HG02970 (cell line): ENCODE measurements at regions not wholly inside any gene's neighbourhood (a gene's known extent, or its start where the extent isn't known, plus 50 kb on each side); places are given as distances from the start of the nearest gene placed in this dataset.
"Not testable (repeated sequence)": the region's sequence is repeated elsewhere in the genome, so short reads cannot be mapped to it uniquely, and the experiment has no call there.

Experiments used
- ATAC-seq: cut with Tn5 transposase; IDR thresholded peaks from one replicate; pipeline ENCODE4 v1.9.1; 2021; ENCODE audit warnings: mild to moderate bottlenecking, moderate library complexity, moderate number of reproducible peaks; ENCODE audit not compliant: unreplicated experiment, low FRiP score

DNA sequence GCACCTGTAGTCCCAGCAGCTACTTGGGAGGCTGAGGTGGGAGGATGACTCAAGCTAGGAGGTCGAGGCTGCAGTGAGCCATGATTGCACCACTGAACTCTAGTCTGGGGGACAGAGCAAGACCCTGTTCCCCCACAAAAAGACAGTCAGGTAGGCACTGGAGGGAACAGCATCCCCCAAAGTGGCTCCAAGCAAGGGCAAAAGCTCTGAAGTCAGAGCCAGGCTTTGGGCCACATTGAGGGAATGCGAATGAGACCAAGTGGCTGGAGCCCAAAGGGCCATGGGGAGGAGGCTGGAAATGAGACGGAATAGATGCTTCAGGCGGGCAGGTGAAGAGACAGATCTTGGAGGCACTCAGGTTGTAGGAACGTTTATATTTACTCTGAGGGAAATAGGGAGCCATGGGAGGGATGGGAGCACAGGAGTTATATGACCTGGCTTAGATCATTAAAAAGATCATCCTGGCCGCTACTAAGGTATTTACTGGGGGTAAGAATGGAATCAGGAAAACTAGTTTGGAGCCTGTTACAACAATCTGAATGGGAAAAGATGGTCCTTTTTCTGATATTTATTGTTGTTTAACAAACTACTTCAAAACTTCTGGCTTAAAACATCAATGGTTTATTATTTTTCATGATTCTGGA is 229.6 kb upstream of the ZNF217 start:
- ATAC-seq, result no peak

DNA sequence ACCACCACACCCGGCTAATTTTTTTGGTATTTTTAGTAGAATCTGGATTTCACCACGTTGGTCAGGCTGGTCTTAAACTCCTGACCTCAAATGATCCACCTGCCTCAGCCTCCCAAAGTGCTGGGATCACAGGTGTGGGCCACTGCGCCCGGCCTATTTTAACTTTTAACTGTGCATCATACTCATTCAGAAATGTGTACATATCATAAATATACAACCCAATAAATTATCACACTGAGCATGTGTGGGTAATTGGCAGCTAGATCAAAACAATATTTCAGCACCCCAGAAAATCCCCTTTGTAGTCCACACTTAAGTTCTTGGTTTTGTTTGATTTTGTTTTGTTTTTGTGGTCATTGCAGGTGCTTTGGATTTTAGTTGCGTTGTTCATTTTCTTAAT is 228.9 kb upstream of the ZNF217 start:
- ATAC-seq, result no peak

DNA sequence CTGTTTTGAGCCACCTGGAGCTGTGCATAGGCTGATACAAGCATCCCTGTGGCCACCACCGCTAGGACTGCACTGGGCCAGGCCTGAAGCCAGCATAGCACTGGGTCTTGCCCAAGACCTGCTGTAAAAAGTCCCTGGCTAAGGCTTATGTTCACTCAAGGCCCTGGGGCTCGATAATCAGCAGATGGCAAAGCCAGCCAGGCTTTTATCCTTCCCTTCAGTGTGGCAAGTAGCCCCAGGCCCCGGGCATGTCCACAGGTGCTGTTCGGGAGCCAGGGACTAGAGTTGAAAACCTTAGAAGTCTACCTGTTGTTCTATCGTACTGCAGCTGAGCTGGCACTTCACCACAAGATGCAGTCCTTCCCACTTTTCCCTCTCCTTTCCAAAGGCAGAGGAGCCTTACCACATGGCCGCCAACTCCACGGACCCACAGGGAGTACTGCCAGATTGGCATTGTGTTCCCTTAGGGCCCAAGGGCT is 226.4 kb upstream of the ZNF217 start:
- no peak for ATAC-seq

DNA sequence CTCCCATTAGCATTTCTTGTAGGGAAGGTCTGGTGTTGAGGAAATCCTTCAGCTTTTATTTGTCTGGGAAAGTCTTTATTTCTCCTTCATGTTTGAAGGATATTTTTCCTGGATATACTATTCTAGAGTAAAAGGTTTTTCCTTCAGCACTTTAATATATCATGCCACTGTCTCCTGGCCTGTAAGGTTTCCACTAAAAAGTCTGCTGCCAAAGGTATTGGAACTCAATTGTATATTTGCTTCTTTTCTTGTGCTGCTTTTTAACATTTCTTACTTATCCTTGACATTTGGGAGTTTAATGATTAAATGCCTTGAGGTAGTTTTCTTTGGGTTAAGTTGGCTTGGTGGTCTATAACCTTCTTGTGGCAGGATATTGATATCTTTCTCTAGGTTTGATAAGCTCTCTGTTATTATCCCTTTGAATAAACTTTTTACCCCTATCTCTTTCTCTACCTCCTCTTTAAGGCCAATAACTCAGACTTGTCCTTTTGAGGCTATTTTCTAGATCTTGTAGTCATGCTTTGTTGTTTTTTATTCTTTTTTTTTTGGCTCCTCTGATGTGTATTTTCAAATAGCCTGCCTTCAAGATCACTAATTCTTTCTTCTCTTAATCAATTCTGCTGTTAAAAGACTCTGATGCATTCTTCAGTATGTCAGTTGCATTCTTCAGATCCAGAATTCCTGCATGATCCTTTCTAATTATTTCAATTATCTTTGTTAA is 225.0 kb upstream of the ZNF217 start:
- no peak for ATAC-seq

DNA sequence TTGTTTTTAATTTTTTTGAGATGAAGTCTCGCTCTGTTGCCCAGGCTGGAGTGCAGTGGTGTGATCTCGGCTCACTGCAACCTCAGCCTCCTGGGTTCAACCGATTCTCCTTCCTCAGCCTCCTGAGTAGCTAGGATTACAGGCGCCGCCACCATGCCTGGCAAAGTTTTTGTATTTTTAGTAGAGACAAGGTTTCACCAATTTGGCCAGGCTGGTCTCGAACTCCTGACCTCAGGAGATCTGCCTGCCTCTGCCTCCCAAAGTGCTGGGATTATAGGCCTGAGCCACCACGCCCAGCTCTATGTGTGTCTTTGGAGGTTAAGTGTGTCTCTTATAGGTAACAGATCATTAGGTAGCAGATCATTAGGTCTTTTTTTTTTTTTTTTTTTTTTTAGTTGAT is 223.9 kb upstream of the ZNF217 start:
- not testable (repeated sequence) for ATAC-seq

DNA sequence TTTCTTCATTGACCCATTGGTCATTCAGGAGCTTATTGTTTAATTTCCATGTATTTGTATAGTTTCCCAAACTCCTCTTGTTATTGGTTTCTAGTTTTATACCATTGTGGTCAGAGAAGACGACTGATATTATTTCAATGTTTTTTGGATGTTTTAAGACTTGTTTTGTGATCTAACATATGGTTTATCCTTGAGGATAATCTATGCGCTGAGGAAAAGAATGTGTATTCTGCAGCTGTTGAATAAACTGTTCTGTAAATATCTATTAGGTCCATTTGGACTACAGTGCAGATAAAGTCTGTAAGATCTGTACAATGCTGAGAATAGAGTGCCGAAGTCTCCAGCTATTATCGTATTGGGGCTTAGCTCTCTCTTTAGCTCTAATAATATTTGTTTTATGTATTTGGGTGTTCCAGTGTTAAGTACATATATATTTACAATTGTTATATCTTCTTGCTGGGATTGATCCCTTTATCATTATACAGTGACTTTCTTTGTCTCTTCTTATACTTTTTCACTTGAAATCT is 223.3 kb upstream of the ZNF217 start:
- no peak for ATAC-seq

DNA sequence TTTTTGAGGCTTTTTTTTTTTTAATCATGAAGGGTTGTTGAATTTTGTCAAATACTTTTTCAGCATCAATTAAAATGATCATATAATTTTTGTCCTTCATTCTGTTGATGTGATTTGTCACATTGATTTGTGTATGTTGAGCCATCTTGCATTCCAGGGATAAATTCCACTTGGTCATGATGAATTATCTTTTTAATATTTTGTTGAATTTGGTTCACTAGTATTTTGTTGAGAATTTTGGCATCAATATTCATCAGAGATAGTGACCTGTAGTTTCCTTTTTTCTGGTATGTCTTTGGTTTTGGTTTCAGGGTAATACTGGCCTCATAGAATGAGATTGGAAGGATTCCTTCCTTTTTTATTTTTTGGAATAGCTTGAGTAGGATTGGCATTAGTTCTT is 221.9 kb upstream of the ZNF217 start:
- no peak for ATAC-seq

DNA sequence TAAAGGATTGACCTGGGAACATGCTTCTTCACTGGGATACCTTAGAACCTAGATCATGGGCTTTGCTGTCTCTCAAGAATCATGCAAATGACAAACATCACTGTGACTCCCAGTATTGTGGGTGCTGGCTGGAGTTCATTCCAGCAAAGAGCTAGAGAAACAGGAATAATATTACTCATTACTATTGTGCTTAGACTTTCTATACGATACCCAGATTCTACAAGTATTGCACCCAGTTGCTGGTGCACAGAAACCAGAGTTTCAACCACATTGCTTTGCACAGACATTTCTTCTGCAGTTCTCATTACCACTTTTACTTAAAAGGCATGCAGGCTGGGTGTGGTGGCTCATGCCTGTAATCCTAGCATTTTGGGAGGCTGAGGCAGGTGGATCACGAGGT is 220.4 kb upstream of the ZNF217 start:
- ATAC-seq, result no peak

DNA sequence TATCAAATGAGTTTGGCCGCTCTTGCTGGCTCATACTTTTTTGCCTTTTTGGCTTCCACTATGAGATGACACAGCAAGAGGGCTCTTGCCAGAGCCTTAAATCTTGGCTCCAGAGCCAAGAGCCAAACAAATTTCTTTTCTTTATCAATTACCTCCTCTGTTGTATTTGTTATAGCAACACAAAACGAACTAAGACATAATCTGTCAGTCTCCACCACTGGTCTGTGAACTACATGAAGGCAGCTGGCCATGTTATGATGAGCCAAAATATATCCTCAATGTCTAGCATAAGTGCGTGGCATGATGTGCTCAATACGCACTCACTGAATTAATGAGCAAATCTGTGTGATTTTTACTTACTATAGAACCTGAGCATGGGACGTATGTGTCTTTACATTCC is 220.0 kb upstream of the ZNF217 start:
- ATAC-seq, result no peak

DNA sequence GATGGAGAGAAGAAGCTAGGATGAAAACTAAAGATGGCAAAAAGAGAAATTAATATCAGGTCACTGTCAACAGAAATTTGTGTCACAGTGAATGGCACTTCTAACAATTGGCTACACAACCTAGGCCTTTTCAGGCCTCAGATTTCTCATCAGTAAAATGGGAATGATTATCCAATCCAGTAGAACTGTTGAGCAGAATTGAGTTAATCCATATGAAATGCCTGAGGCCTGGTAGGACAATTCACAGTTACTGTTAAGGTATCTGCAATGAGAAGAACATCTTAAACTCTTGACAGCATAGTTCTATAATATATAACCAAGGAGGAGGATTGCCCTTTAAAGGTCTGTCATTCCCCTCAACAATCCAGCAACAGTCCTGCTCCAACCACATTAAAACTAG is 217.9 kb upstream of the ZNF217 start:
- ATAC-seq, result no peak

DNA sequence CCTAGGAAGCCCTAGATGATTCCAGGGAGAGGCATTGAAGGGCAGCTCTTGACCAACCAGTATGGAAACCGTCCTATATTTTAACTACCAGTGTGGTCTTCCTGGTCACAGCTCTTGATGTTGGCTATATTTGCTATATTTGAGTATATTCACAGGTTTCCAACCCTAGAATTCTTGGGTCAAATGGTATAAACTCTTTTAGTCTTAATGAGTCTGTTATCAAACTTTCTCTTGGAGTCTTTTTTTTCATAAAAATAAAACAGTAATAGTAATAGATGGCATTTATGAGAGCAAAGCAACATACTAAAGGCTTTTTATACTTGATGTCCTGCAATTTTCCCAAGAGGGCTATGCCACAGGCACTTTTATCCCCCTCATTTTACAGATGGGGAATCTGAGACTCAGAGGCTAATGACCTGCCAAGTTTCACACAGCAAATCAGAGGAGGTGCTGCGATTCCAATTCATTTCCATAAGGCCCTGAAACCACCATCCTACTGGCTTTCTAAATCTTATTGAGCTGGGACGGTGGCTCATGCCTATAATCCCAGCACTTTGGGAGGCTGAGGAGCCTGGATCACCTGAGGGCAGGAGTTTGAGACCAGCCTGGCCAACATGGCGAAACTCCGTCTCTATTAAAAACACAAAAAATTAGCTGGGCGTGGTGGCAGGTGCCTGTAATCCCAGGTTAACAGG is 217.2 kb upstream of the ZNF217 start:
- ATAC-seq, result no peak

DNA sequence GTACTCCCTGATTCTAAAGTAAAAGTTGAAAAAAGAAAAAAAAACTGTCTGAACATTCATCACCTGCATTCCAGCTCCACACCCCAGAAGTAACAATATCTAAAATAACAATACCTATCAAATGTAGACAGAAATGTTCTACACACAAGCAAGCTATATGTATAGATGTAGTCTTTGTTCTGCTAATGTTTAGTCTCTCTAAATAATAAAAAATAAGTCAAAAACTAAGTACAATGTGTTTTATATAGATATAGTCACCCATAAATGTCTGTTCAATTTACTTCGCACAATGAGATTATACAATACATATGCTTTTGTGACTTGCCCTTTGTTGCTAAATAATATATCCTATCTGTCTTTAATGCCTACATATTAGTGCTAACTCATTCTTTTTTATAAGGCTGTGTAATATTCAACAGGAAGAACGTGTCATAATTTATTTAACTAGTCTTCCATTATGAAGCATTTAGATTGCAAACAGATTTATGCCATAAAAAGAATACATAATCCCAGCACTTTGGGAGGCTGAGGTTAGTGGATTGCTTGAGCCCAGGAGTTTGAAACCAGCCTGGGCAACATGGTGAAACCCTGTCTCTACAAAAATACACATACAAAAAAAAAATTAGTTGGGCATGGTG is 216.2 kb upstream of the ZNF217 start:
- no peak for ATAC-seq

DNA sequence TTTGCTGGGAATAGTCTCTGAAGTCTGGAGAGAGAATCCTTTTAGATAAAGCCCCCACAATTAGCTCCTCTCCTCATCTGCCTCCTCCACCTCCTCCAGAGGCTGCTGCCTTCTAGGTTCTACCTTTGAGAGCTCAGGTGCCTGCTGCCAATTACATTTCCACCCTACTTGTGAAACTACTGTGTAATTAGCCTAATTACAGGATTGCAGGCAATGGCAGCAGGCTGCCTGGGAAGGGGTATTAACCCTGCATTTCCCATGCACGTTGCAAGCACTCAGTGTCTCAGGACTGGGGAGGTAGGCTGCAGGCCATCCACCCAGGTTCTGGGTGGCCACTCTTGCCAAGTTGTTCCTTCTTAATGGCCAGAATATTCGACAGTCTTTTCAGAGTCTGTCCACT is 215.6 kb upstream of the ZNF217 start:
- no peak for ATAC-seq

DNA sequence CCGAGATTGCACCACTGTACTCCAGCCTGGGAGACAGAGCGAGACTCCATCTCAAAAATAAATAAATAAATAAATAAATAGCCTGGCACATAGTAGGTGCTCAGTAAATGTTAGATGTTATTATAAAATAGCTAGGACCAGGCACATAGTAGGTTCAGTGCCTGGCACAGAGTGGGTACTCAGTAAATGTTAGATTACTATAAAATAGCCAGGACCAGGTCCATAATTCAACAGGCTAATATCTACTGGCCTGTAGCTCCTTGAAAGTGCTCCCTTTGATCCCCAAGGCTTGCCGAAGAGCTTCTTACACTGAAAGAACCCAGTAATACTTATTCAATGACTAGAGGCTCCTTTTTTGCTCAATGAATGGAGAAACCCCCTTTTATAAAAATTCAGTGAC is 215.1 kb upstream of the ZNF217 start:
- ATAC-seq, result no peak

DNA sequence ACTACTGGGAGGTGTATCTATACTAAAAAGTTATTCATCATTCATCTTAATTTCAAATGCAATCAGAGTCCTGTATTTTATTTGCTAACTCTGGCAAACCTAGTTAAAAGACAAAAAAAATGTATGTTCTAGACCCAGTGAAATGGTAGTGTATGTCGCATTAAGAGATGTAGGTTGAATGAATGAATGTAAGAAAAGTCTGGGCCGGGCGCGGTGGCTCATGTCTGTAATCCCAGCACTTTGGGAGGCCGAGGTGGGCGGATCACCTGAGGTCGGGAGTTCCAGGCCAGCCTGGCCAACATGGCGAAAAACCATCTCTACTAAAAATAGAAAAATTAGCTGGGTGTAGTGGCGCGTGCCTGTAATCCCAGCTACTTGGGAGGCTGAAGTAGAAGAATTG is 214.7 kb upstream of the ZNF217 start:
- ATAC-seq, result not testable (repeated sequence)

DNA sequence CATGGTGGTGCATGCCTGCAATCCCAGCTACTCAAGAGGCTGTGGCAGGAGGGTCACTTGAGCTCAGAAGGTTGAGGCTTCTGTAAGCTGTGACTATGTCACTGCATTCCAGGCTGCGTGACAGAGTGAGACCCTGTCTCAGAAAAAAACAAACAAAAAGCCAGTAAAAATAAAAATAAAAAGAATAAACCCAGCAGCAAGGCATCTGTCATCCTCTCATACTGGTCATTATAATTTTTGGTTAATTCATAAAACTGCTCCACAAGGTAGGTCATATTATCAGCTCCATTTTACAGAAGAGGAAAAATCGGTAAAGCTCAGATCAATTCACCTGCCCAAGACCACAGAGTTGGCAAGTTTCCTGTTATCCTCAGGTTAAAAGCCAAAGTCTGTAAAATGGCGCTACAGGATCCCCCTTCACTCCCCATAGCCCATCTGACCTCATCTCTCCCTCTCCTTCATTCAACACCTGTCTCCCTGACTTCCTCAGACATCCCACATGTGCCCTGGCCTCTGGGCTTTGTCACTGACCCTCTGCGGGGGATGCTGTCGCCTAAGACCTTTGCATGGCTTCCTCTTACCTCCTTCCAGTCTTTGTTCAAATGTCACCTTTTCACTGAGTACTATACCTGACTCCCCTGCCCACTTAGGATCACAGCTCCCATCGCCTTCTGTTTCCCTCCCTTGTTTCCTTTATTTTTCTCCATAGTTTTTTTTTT is 213.2 kb upstream of the ZNF217 start:
- no peak for ATAC-seq

DNA sequence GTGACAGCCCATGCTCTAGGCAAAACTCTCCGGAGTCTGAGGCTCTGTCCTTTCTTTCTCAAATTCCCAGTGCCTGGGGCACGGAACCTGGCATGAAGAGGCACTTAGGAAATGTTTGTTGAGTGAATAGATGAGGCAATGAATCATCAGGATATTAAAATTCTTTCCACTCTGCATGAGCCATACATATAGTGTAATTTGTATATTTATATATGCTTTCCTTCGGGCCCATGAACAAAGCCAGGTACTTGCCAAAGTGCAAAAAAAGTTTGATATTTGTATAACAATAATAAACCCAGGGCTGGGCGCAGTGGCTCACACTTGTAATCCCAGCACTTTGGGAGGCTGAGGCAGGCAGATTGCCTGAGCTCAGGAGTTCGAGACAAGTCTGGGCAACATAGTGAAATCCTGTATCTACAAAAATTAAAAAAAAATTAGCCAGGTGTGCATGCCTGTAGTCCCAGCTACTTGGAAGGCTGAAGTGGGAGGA is 212.3 kb upstream of the ZNF217 start:
- no peak for ATAC-seq

DNA sequence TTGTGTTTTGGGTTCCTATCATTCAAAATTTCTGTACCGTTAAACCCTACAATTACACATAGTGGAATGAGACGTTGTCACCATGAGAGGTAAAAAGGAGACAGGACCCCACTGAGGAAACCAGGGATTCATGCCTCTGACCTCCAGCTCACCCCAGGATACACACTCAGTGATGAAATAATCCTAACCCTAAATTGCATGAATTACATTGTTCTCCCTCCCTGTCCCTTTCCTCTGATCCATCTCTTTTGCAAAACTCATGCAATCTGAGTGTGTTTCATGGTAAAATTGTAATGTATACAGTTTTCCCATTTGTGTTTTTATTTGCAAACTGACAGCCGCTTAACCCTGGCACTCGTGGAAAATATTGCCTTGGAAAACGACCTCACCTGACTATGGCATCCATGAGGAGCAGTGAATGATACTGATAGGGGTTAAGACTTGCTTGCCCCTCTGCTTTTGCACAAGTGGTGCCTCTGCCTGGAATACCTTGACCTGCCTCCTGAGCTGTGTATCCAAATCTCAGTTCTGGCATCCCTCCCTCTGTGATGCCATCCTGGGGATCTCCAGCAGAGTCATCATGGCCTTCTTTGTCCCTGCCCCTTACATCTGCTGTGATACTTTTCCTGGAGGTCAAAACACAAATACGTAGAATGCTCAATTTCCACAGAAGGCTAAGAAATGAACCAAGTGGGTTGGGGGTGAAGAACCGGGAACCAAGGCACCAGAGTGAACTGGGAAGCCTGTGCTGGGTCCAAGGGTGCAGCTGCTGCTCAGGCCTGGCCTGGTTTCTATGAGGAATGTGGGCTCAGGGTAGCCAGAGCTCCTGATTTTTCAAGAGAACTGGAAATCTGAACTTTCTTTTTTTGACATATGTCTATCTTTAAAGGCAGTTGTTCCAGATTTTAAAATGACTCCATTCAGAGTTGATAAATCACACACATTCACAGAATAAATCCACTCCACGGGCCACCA is 211.6 kb upstream of the ZNF217 start:
- ATAC-seq, result no peak

DNA sequence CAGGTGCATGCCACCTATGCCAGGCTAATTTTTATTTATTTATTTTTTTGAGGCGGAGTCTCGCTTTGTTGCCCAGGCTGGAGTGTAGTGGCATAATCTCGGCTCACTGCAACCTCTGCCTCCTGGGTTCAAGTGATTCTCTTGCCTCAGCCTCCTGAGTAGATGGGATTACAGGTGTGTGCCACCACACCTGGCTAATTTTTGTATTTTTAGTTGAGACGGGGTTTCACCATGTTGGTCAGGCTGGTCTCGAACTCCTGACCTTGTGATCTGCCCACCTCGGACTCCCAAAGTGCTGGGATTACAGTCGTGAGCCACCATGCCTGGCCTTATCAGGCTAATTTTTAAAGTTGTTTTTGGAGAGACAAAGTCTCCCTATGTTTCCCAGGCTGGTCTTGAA is 210.7 kb upstream of the ZNF217 start:
- not testable (repeated sequence) for ATAC-seq
